Activated B cell treated with CpG ODN at 0.5 μM for 24 hours (primary cell): ENCODE measurements at regions not wholly inside any gene's neighbourhood (a gene's known extent, or its start where the extent isn't known, plus 50 kb on each side); places are given as distances from the start of the nearest gene placed in this dataset.

Source experiments
- ATAC-seq: fragments of 200-7000 bp; cut with Tn5 transposase; one replicate; pipeline ENCODE4 v1.10.0; 2021; ENCODE audit warnings: low read depth, mild to moderate bottlenecking, moderate library complexity
- CTCF ChIA-PET: fragments of 350-600 bp; sonication (Branson Sonifier 250); formaldehyde crosslinking; loops from one replicate; lab custom pipeline; 2021; ENCODE audit warnings: antibody characterized with exemption; lab: Charles Lee
- POLR2A ChIA-PET: fragments of 350-600 bp; sonication (Branson Sonifier 250); formaldehyde crosslinking; loops from one replicate; lab custom pipeline; 2021; ENCODE audit warnings: antibody characterized with exemption; lab: Charles Lee
- DNase-seq: peaks from one replicate; pipeline ENCODE4 v3.0.0; 2022
- H3K27ac Mint-ChIP-seq: one replicate; pipeline ENCODE4 v1.8.0; 2020; ENCODE audit warnings: mixed read lengths
- H3K27me3 Mint-ChIP-seq: one replicate; pipeline ENCODE4 v1.8.0; 2021; ENCODE audit warnings: mixed read lengths
- H3K36me3 Mint-ChIP-seq: one replicate; pipeline ENCODE4 v1.8.0; 2021; ENCODE audit warnings: low read depth, mixed read lengths
- H3K4me1 Mint-ChIP-seq: one replicate; pipeline ENCODE4 v1.8.0; 2021; ENCODE audit warnings: mixed read lengths
- H3K4me3 Mint-ChIP-seq: one replicate; pipeline ENCODE4 v1.8.0; 2020; ENCODE audit warnings: mild to moderate bottlenecking, mixed read lengths
- H3K9me3 Mint-ChIP-seq: one replicate; pipeline ENCODE4 v1.8.0; 2020; ENCODE audit warnings: mixed read lengths
- intact Hi-C: fragments of 100-400 bp; cut with micrococcal nuclease; formaldehyde crosslinking; loops from one replicate; pipeline ENCODE4 v1.15.1; 2024
- TF ChIP-seq, protein P1 (sequence below): fragments of 200-600 bp; IDR thresholded peaks from one replicate; pipeline ENCODE4 v1.8.0; 2022; ENCODE audit warnings: antibody characterized with exemption, mild to moderate bottlenecking

DNA sequence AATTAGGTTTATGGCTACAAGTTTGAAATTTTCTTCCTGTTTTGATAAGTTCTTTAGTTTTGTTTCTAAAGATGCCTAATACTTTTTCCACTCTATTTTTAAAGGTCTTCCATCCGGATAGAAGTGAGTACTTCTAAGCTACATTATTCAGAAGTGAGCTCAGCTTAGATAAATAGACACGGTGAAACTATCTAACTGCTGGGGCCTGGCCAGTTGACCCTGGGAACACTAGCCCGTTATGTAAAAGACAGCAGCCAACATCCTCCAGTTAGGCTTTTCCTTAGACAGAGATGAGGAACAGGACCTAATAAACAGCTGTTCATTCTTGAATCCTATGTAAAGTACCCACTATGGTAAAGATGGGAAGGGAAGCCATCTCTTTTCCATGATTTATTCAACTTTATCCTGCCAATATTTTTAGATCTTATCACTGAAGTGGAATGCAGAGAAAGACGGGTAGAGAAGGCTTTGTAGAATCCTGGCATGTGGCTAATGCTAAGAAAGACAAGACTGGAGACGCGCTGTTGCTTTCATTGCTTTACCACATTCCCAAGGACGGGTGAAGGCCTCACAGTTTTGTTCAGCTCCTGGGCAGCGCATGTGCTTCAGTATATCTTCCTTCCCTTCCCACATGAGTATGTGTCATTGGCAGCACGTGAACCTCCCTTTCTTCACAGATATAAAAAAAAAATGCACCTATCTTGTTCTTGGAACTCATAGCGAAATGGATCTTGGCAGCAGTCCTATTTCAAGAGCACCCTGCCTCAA, 340.0 kb upstream of the MEOX2 start:
- ChIA-PET CTCF (no interaction called here), POLR2A (interaction anchor here (0.7 kb wide), 1 partner anchor 61 kb away, joined by 3 read pairs; no protein-coding TSS in a partner anchor)
- ATAC-seq (no peak), DNase-seq (no peak)
- Mint-ChIP-seq H3K9me3 (no peaks in the 10 kb centered on the region), H3K4me1 (no peaks in the 10 kb centered on the region), H3K36me3 (no peaks in the 10 kb centered on the region), H3K4me3 (no peak overlapping the region), H3K27ac (no peak overlapping the region), H3K27me3 (no peaks in the 10 kb centered on the region)
- intact Hi-C loops, result no loop called here
- TF ChIP-seq, protein P1, sequence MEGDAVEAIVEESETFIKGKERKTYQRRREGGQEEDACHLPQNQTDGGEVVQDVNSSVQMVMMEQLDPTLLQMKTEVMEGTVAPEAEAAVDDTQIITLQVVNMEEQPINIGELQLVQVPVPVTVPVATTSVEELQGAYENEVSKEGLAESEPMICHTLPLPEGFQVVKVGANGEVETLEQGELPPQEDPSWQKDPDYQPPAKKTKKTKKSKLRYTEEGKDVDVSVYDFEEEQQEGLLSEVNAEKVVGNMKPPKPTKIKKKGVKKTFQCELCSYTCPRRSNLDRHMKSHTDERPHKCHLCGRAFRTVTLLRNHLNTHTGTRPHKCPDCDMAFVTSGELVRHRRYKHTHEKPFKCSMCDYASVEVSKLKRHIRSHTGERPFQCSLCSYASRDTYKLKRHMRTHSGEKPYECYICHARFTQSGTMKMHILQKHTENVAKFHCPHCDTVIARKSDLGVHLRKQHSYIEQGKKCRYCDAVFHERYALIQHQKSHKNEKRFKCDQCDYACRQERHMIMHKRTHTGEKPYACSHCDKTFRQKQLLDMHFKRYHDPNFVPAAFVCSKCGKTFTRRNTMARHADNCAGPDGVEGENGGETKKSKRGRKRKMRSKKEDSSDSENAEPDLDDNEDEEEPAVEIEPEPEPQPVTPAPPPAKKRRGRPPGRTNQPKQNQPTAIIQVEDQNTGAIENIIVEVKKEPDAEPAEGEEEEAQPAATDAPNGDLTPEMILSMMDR, result no peak

DNA sequence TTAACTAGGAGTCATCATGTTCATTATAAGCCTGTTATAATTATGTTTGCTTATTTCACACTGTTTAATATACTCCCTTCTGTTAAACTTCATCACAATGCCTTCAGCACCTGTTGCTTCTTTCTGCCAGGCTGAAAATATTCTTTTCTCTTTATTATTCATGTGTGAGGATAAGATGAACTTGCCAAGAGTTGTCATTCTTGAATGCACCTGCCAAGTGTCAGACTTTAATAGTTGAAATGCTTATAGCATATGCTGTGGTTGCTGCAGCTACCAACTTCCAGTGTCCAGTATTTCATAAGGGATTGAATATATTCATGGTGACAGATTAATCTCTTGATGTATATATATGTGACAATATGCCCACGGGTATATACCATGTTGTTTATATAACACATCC, 339.2 kb upstream of the MEOX2 start:
- Mint-ChIP-seq H3K27ac (no peak overlapping the region), H3K4me1 (no peaks in the 10 kb centered on the region), H3K27me3 (no peaks in the 10 kb centered on the region), H3K4me3 (no peak overlapping the region), H3K9me3 (no peaks in the 10 kb centered on the region), H3K36me3 (no peaks in the 10 kb centered on the region)
- ATAC-seq (no peak), DNase-seq (no peak)
- POLR2A ChIA-PET, result no interaction called here
- TF ChIP-seq, protein P1, result no peak
- CTCF ChIA-PET, result no interaction called here
- intact Hi-C loops, result no loop called here

DNA sequence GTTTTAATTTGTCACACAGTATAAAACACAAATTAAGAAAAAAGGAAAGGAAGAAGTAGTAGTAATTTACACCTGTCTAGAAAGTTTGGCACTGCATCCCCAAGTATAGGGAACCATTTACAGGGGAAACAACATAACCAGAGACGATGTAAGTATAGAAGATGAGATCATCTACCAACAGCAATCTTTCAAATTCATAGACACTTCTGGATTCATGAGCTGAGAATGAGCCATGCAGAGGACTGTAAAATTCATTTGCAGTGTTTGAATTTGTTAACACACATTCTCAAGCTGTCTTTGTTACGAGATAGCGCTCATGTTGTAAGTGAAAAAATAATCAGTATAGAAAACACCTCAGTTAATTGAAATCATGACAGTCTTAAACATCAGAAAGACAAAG, 337.0 kb upstream of the MEOX2 start:
- Mint-ChIP-seq H3K27me3 (no peaks in the 10 kb centered on the region), H3K36me3 (no peaks in the 10 kb centered on the region), H3K4me1 (no peaks in the 10 kb centered on the region), H3K9me3 (no peaks in the 10 kb centered on the region), H3K27ac (no peak overlapping the region), H3K4me3 (no peak overlapping the region)
- TF ChIP-seq, protein P1, result no peak
- intact Hi-C loops, result no loop called here
- ChIA-PET POLR2A (no interaction called here), CTCF (no interaction called here)
- ATAC-seq (no peak), DNase-seq (no peak)

DNA sequence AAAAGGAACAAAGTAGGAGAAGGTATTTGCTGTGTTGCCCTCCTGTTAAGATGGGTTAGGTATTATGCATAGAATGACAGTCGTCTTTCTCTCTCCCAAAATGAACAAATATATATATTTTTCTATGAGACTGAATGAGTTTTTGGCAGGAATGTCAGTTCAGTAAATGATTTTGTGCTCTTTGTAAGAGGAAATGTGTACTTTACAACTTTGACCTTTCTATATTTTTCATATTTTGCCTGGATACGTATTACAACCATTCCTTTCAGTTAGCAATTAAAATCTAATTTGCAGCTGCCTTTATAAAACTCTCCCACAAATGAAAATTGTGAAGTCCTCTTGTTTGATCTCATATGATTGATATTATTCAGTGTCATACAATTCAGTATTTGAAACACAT, 336.6 kb upstream of the MEOX2 start:
- ChIA-PET CTCF (no interaction called here), POLR2A (no interaction called here)
- no peak overlapping the region for H3K4me3 Mint-ChIP-seq
- no peaks in the 10 kb centered on the region for H3K27me3 Mint-ChIP-seq
- no peaks in the 10 kb centered on the region for H3K9me3 Mint-ChIP-seq
- intact Hi-C loops, result no loop called here
- no peaks in the 10 kb centered on the region for H3K4me1 Mint-ChIP-seq
- H3K27ac Mint-ChIP-seq, result no peak overlapping the region
- ATAC-seq (no peak), DNase-seq (no peak)
- TF ChIP-seq, protein P1, result no peak
- no peaks in the 10 kb centered on the region for H3K36me3 Mint-ChIP-seq

DNA sequence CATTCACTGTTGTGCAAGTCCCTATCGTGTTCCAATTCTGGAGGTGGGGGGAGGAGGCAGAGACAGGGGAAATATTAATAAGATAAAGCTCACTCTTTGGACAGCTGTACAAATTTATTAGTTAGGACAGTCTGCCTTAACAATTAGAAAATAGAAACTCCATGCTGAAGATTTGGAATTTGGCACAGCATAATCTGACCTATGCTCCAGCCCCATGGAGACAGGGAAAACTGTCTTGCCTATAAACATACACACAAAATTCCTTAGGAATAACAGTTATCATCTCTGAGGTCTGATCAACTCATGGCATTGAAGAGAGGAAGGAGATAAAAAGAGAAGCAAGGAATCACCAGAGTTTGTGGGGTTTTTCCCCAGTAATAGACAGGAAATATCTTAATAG, 335.4 kb upstream of the MEOX2 start:
- no peak overlapping the region for H3K4me3 Mint-ChIP-seq
- intact Hi-C loops, result no loop called here

More for the DNA sequence above, 335.4 kb upstream of the MEOX2 start:
- POLR2A ChIA-PET, result no interaction called here
- H3K27me3 Mint-ChIP-seq, result no peaks in the 10 kb centered on the region
- no peak for ATAC-seq
- no peak for DNase-seq
- no peak overlapping the region for H3K27ac Mint-ChIP-seq
- TF ChIP-seq, protein P1, result no peak
- no peaks in the 10 kb centered on the region for H3K36me3 Mint-ChIP-seq
- no peaks in the 10 kb centered on the region for H3K9me3 Mint-ChIP-seq
- no peaks in the 10 kb centered on the region for H3K4me1 Mint-ChIP-seq
- CTCF ChIA-PET, result no interaction called here
